GM15510 (cell line): ENCODE measurements at regions not wholly inside any gene's neighbourhood (a gene's known extent, or its start where the extent isn't known, plus 50 kb on each side); places are given as distances from the start of the nearest gene placed in this dataset.

ENCODE experiments used
- POLR2A ChIP-seq: IDR thresholded peaks from 3 replicates; pipeline ENCODE4 v1.6.1; 2011; ENCODE audit warnings: borderline replicate concordance; ENCODE audit not compliant: insufficient read length; ENCODE audit errors: extremely low read depth

DNA sequence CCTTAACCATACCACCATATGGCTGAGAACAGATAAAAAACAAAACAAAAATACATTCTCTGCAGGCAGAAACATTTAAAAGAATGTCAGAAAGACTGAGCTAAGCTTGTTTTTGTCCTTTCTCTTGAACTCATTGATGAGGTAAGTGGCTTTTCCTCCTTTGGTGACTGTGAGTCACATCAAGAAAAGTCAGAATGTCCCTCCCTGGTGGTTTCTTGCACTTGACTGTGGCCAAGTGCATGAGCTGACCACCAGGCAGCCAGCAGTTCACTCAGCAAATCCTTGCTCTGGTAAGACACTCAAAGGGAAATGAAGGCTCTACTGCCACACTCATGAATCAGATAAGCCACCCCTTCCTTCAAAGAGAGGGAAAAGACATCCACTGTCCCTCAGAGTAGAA is 970.9 kb downstream of the TAF11L14 start:
- no peak for TF ChIP-seq POLR2A

DNA sequence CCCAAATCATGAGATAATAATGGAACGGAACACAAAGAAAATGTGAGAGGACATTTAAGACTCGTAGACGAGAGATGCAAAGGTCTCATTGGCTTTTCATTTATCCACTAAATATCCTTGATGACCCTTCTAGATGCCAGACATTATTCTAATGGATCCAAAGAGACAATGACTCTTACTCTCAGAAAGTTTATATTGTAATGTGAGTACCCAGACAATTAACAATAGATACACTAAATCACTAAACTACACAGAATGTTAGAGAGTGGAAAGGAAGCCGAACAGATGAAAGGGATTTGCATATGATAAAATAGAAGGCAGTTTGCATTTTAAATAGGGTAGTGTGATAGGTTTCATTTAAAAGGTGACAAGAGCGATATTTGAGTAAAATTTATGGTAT is 973.3 kb downstream of the TAF11L14 start:
- no peak for TF ChIP-seq POLR2A

DNA sequence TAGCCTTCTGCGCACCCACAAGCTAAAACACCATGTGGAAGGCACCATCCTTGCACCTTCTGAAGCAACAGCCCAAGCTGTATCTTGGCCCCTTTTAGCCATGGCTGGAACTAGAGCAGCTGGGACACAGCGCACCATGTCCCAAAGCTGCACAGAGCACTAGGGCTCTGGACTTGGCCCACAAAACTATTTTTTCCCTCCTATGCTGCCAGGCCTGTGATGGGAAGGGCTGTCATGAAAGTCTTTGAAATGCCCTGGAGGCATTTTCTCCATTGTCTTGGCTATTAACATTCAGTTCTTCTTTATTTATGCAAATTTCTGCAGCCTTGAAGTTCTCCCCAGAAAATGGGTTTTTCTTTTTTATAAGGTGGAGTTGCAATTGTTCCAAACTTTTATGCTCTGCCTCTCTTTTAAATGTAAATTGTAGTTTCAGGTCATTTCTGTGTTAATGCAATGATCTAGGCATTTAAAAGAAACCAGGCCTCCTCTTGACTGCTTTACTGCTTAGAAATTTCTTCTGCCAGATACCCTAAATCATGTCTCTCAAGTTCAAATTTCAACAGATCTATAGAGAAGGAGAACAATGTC is 996.3 kb downstream of the TAF11L14 start:
- no peak for TF ChIP-seq POLR2A

DNA sequence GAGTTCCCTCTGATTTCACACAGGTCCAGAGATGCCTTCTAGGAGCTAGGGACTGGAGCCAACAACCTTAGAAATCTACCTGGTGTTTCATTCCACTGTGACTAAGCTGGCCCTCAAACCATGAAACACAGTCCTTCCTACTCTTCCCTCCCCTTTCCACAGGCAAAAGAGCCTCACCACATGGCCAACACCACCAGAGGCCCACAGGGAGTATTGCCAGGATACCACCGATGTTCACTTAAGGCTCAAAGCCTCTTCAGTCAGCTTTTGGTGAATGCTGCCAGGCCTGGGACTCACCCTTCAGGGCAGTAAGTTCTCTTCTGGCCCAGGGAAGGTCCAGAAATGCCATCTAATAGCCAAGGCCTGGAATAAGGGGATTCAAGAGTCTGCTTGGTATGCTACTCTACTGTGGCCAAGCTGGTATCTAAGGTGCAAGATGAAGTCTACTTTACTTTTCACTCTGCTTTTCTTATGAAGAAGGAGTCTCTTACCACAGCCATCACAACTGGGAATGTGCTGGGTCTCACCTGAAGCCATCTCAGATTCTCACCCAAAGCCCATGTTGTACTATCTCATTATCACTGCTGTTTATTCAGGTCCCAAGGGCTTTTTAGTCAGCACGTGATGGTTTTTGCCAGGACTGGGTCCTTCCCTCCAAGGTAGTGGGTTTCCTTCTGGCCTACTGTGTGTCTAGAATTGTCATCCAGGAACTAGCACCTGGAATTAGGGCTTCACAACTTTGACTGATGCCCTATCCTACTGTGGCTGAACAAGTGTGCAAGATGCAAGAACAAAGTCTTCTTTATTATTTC is 1018.4 kb downstream of the TAF11L14 start:
- TF ChIP-seq POLR2A: no peak

DNA sequence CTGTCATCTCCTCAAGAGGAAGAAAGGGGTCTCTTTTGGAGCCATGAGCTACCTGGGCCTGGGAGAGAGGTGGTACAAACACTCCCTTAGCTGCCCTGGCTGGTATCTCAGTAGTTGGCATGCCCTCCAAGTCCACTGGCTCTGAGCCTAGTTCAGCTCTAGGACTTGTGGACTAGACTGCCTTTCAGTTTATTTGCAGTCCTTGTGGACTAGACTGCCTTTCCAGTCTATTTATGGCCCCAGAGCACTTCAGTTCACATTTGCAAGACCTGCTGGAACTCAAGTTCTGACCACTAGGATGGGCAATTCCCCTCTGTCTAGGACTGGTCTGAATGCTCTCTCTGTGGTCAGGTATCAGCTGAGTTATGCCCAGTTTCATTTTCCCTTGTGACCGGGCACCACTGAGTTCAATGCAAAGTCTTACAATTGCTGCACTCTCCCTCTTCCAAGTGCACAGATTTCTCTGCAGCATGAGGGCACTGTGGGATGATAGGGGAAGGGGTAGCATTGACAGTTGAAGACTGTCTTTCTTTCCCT is 1019.0 kb downstream of the TAF11L14 start:
- no peak for TF ChIP-seq POLR2A

DNA sequence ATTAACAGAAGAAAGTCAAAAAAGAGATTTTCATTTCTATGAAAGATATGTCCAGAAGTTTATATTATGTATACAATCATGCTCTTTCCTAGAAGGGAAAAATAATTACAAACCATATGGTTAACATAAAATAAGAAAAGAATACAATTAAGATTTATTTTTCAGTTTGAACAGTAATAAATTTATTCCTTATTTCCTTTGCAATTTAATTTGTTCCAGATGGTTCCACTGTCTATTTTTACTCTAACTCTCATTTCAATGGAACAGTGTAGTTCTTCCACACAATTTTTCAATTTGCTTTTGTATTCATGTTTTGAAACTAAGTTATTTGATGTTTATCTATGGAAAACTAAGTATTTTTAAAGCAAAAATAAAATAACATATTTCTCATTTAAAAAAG is 1026.3 kb downstream of the TAF11L14 start:
- TF ChIP-seq POLR2A: no peak

DNA sequence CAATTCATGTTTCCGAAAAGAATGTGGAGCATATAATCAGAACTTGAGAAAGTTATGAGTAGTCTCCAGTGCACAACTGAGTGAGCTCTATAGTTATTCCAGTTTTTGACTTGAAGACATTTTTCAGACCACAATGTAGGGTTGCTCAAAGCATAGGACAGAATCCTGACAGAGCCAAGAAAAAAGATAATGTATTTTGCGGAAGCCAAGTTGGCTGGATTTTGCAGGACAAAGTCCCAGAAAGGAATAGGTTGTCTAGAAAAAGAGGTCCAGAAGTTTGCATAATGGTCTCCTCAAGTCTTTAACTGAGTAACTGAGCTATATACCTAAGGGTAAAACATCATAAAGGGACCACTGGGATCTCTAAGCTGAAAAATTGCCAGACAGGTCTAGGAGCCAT is 1028.0 kb downstream of the TAF11L14 start:
- no peak for TF ChIP-seq POLR2A

DNA sequence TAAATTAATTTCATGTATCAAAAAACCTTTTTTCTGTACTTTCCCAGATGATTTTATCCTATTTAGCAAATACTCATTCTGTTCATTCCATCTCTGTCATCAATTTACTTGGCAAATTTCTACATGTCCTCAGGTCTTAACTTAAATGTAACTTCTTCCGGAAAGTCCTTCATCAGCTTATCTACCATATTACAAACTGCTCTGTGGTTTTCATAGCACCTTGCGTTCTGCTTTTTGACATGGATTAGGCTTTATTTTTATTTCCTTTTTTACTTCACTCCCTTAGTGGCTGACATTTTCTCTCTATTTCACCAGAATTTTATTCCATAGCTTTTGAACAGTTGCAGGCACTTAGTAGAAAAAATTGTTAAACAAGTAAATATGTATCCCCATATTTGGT is 1040.8 kb downstream of the TAF11L14 start:
- no peak for TF ChIP-seq POLR2A

DNA sequence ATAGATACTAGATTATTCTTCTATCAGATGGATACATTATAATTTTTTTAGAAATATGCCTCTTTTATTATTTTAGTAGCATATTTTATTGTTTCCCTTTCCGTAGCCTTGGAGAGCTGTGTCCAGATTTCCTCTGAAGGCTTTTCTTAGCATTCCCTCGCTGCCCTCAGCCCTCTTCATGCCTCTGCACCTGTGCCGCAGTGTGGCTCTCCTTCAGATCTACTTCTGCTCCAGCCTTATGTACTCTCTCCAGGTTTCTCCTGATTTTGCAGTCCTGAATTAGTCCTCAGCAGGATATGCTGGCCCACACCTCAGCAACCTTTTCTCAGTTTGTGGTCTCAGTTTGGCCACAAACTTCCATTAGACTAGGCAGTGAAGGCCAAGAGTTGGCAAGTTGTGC is 1052.0 kb downstream of the TAF11L14 start:
- TF ChIP-seq POLR2A: no peak

DNA sequence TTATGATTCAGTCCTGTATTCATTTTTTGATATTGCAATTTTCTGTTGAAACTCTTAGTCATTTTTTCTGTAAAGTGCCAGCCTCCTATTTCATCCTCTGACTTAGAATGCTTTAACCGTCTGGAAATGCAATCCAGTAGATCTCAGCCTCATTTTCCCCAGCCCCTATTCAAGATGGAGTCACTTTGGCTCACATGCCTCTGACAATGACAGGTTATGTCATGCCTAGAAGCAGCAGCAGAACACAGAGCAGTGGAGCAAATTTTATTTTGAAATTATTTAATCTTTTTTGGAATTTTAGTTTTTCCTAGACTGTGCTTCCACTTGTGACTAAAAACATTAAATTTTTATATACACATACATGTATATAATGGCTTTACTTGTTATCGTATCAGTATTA is 1053.2 kb downstream of the TAF11L14 start:
- no peak for TF ChIP-seq POLR2A

DNA sequence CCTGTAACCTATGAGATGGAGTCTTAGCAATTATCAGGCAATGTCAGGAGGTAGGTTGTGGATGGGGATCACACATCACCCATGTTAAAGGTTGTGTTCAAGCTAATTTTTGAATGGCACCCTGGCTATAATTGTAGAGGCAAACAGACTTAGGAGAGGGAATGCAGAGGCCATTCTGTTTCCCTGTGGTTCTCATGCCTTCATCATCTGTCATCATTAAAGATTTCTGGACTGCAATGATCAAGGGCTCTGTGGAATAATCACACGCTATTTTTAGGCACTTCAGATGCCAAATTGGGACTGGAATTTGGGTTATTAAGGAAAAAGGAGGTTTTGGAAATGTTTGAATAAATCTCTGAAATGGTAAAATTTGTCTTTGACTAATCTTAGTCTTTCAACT is 1065.4 kb downstream of the TAF11L14 start:
- TF ChIP-seq POLR2A: no peak

DNA sequence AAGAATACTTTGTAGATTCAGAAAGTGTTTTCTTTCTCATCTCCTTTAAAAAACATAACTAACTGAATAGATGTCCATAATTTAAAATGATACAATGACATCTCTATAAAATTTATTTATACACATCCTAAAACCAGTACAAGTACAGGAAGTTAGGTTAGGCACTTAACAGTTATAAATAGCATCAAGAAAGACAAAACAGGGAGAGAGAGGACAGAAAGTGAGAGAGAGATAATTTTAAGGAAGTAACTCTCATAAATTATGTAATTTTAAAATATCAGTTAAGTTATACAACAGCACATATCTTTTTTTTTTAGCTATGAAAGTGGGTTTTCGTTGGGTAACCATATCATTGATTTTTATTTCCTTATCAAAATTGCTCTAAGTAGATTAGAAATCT is 1068.6 kb downstream of the TAF11L14 start:
- no peak for TF ChIP-seq POLR2A

DNA sequence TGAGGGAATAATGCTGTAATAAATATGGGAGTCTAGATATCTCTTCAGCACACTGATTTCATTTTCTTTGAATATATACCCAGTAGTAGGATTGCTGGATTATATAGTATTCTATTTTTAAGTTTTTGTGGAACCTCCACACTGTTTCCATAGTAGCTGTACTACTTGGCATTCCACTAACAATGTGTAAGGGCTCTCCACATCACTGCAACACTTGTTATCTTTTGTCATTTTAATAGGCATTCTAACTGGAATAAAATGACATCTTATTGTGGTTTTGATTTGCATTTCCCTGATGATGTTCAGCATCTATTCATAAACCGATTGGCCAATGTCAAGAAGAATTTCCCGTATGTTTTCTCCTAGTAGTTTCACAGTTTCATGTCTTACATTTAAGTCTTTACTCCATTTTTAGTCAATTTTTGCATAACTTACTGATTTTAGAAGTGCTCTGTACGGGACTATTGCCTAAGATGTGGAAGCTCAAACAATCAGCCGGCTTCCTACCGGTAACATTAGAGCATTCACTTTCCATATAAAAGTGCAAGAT is 1078.8 kb downstream of the TAF11L14 start:
- TF ChIP-seq POLR2A: no peak

DNA sequence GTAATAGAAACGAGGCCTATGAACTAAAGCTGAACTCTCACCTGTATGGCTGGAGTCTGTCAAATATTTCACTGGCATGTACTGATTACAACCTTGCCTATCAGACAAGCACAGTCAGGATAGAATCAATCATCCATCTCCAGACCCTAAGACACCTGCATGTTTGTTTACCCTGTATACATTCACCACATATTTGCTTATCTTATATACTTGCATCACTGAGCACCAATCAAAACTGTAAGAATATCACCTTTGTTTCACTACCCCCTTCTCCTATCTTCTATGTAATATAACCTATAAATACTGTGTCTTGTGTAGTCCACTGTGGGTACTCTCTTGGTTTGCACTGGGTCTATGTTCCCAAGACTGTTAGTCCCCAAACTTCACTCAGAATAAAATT is 1085.7 kb downstream of the TAF11L14 start:
- TF ChIP-seq POLR2A: no peak

DNA sequence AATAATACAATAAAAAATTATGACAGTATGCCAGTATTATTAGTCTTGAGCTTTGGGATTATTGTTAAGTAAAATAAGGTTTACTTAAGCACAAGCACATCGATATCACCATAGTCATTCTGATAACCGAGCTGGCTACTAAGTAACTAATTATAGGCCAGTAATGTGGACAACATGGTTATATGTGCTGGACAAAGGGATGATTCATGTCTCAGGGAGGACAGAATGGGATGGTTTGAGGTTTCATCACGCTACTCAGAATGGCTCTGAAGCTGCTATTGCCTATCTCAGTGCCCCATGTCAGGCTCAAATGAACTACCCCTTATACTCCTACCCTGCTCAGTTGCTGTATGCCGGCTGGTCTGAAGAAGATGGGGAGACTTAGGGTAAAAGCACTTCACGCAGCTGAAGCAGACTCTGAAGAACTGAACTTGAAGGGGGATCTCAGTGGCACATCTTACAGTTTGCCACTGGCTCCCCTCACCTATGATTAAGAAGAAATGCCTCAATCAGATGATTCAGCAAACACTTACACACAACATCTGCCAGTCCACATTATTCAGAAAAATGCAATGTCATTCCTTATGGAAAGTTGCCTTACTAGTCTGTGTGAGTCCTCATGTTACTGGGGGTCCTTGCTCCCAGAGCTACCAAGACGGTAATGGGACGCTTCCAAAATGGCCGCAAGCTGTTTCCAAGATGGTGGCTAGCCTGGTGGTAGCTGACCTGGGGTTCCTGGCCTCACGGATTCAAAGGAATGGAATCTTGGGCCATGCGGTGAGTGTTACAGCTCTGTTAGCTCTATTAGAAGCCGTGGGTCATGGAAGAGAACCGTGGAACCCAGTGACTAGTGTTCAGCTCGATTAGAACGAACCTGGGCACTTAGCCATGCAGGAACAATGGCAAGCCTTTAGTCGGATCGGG is 1098.6 kb downstream of the TAF11L14 start:
- TF ChIP-seq POLR2A: no peak
